Brain pericyte (primary cell): ENCODE measurements at regions not wholly inside any gene's neighbourhood (a gene's known extent, or its start where the extent isn't known, plus 50 kb on each side); places are given as distances from the start of the nearest gene placed in this dataset.

Source experiments
- DNase-seq: peaks from one replicate; pipeline ENCODE4 v3.0.0-alpha.2; 2012; ENCODE audit warnings: low read depth, low spot score

- DNase-seq, result no peak
Measured at GRCh38 chr4:123455360-123455759, 58.8 kb downstream of the SPRY1 start.

GRCh38 chr4:123462007-123462406 lies 65.4 kb downstream of the SPRY1 start:
- DNase-seq, result no peak

- no peak for DNase-seq
Measured at GRCh38 chr4:123463869-123464268, 67.3 kb downstream of the SPRY1 start.

GRCh38 chr4:123465416-123465815 lies 68.8 kb downstream of the SPRY1 start:
- no peak for DNase-seq

- DNase-seq, result no peak
Measured at GRCh38 chr4:123466080-123466785, 69.6 kb downstream of the SPRY1 start.

GRCh38 chr4:123468479-123469031 lies 72.0 kb downstream of the SPRY1 start:
- no peak for DNase-seq

GRCh38 chr4:123469245-123469644 lies 72.7 kb downstream of the SPRY1 start:
- DNase-seq, result no peak

- DNase-seq, result no peak
Measured at GRCh38 chr4:123469696-123470095, 73.1 kb downstream of the SPRY1 start.

- no peak for DNase-seq
Measured at GRCh38 chr4:123470640-123471039, 74.0 kb downstream of the SPRY1 start.

GRCh38 chr4:123471655-123472369 lies 75.2 kb downstream of the SPRY1 start:
- DNase-seq, result no peak

- DNase-seq, result no peak
Measured at GRCh38 chr4:123474817-123475216, 78.2 kb downstream of the SPRY1 start.

GRCh38 chr4:123476089-123476488 lies 79.5 kb downstream of the SPRY1 start:
- no peak for DNase-seq

GRCh38 chr4:123477711-123478209 lies 81.2 kb downstream of the SPRY1 start:
- no peak for DNase-seq

GRCh38 chr4:123478859-123479345 lies 82.3 kb downstream of the SPRY1 start:
- no peak for DNase-seq

GRCh38 chr4:123479944-123480343 lies 83.3 kb downstream of the SPRY1 start:
- DNase-seq, result no peak

- DNase-seq, result no peak
Measured at GRCh38 chr4:123480706-123481418, 84.3 kb downstream of the SPRY1 start.

- DNase-seq, result no peak
Measured at GRCh38 chr4:123481717-123482116, 85.1 kb downstream of the SPRY1 start.

- DNase-seq, result no peak
Measured at GRCh38 chr4:123484291-123484926, 87.8 kb downstream of the SPRY1 start.

GRCh38 chr4:123485601-123486000 lies 89.0 kb downstream of the SPRY1 start:
- DNase-seq, result no peak

- DNase-seq, result no peak
Measured at GRCh38 chr4:123488916-123489315, 92.3 kb downstream of the SPRY1 start.

GRCh38 chr4:123495530-123495929 lies 98.9 kb downstream of the SPRY1 start:
- DNase-seq, result no peak
